ENCODE measurements at regions not wholly inside any gene's neighbourhood (a gene's known extent, or its start where the extent isn't known, plus 50 kb on each side); places are given as distances from the start of the nearest gene placed in this dataset.

DNA sequence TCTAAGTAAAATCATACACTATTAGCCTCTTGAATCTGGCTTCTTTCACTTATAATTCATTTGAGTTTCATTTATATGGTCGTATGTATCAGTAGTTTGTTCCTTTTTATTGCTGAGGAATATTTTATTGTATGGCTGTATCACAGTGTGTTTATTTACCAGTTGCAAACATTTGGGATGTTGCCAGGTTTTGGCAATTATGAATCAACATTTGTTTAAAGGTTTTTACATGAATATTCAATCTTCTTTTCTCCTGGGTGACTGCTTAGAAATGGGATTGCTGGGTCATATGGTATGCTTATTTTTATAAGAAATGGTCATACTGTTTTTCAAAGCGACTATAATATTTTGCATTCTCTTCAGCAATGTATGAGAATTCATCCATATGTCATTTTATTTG, 107.9 kb downstream of the PMAIP1 start:
- TF ChIP-seq, protein P1, sequence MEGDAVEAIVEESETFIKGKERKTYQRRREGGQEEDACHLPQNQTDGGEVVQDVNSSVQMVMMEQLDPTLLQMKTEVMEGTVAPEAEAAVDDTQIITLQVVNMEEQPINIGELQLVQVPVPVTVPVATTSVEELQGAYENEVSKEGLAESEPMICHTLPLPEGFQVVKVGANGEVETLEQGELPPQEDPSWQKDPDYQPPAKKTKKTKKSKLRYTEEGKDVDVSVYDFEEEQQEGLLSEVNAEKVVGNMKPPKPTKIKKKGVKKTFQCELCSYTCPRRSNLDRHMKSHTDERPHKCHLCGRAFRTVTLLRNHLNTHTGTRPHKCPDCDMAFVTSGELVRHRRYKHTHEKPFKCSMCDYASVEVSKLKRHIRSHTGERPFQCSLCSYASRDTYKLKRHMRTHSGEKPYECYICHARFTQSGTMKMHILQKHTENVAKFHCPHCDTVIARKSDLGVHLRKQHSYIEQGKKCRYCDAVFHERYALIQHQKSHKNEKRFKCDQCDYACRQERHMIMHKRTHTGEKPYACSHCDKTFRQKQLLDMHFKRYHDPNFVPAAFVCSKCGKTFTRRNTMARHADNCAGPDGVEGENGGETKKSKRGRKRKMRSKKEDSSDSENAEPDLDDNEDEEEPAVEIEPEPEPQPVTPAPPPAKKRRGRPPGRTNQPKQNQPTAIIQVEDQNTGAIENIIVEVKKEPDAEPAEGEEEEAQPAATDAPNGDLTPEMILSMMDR (IDR thresholded peaks at IDR 0.05) = no peak
- no peak for TF ChIP-seq POLR2A (IDR thresholded peaks at IDR 0.05)
- TF ChIP-seq POLR2AphosphoS5 (IDR thresholded peaks at IDR 0.05) = no peak
- no peak for TF ChIP-seq EP300 (IDR thresholded peaks at IDR 0.05)

Data from suprapubic skin (tissue), 4 donors.